ENCODE measurements at regions not wholly inside any gene's neighbourhood (a gene's known extent, or its start where the extent isn't known, plus 50 kb on each side); places are given as distances from the start of the nearest gene placed in this dataset.
"Not testable (repeated sequence)": the region's sequence is repeated elsewhere in the genome, so short reads cannot be mapped to it uniquely, and the experiment has no call there.

DNA sequence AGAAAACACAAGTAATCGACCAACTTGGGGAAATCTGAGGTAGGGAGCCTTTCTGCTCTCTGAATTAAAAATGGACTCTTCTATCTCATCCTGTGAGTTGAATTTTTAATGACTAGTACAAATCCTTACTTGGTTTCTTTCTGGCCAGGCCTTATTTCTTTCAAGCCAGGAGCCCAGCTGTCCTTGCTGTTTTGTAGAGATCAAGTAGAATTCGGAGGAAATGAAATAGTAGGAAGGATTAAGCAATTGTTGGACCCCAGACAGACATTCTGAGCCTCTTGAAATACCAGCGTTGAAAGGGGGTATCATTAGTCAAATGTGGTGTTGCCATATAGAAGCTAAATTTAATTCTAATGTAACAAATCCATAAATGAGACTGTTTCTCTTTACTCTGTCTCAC, 53.7 kb upstream of the SMIM15 start:
- no peak for DNase-seq

DNA sequence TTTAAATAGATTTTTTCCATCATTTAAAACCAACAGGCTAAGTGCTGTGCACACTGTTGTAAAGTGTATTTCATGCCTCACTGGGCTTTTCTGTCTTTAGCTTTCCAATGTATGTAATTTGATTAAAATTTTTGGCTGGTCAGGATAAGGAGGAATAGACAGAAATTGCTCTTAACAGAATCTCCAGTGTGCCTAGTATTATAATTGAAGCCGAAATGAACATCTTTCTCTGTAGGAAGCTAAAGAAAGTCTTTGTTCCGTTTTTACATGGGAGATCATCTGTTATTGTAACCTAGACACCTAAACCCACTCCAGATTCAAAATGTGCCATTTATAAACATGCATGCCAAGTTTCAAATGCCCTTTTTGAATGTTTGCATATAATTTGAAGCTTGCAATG, 54.5 kb upstream of the SMIM15 start:
- no peak for DNase-seq

DNA sequence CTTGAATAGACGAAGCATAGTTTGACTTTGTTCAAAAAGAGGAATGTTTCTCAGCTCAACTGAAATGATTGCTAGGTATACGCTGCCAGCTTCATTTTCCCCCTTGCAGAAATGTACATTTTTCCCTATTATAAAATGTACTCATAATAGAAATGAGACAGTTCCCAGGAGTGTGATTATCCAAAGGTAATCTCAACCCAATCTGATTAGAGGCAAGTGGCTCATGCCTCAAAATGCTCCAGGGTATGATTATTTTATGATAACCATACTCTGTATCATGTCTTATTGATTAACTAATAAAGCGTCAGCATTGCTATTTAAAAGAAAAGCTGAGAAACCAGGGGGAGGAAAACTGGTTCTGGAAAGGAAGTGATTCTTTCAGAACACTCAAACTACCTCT, 54.9 kb upstream of the SMIM15 start:
- DNase-seq = no peak

- no peak for DNase-seq
These were observed 66.0 kb upstream of the SMIM15 start for GRCh38 chr5:61228229-61228628.

GRCh38 chr5:61228691-61229280, 66.5 kb upstream of the SMIM15 start:
- no peak for DNase-seq

GRCh38 chr5:61229416-61229815, 67.1 kb upstream of the SMIM15 start:
- DNase-seq = no peak

DNA sequence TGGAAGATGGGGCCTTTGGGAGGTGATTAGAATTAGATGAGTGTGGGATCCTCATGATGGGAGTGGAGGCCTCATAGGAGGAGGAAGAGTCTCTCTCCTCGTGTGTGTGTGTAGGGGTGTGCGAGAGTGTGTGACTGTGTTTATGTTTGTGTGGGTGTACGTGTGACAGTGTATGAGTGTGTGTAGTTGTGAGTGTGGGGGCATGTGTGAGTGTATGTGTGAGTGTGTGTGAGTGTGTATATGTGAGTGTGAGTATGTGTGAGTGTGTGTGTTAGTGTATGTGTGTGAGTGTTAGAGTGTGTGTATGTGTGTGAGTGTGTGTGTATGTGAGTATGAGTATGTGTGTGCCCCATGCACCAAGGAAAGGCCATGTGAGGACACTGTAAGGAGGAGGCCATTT, 68.2 kb upstream of the SMIM15 start:
- no peak for DNase-seq

GRCh38 chr5:61231813-61232212, 69.5 kb upstream of the SMIM15 start:
- no peak for DNase-seq

DNA sequence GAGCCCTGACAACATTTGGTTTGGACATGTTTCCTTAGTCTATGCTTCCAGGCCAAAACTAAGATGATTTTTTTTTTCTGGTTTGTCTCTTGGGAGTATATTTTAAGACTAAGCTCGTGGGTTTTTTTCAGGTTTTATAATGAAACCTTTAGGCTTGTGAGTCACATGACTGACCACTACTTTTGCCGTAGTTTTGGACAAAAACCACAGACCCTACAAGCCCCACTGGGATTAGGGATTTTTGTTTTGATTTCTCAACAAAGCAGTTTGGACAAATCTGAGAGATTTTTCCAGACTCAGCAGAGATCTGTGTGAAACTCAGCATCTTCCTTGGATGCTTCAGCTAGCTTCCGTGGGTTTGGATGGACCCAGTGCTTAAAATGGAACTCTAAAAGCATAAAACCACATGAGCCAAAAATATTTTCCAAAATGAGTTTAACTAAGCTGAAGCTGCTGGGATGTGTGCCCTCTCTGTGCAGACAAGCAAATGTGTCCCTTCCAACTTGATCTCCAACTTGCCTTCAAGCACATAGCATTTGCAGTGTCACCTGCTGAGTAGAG, 70.3 kb upstream of the SMIM15 start:
- DNase-seq = no peak

- no peak for DNase-seq
These were observed 71.8 kb upstream of the SMIM15 start for GRCh38 chr5:61234019-61234418.

GRCh38 chr5:61236715-61237114, 74.4 kb upstream of the SMIM15 start:
- not testable (repeated sequence) for DNase-seq

DNA sequence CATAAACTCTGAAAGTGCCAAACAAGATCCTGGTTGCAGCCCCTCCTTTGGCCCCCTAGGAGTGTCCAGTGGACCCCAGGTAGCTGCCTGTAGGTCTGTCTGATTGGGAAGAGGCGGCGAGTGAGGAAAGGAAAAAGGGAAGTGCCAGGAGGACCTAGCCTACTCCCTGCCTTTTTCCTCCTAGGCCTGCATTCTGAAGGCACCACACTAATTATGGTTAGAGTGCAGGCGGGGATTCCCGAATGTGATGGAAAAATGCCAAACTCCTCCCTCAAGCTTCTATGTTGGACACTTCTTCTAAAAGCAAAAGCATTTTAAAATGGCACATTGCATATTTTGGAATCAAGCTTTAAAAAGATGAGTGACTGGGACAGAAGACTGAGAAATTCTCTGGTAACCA, 83.2 kb upstream of the SMIM15 start:
- no peak for DNase-seq

- no peak for DNase-seq
These were observed 83.7 kb upstream of the SMIM15 start for GRCh38 chr5:61245936-61246335.

GRCh38 chr5:61246768-61247307, 84.6 kb upstream of the SMIM15 start:
- DNase-seq = no peak

DNA sequence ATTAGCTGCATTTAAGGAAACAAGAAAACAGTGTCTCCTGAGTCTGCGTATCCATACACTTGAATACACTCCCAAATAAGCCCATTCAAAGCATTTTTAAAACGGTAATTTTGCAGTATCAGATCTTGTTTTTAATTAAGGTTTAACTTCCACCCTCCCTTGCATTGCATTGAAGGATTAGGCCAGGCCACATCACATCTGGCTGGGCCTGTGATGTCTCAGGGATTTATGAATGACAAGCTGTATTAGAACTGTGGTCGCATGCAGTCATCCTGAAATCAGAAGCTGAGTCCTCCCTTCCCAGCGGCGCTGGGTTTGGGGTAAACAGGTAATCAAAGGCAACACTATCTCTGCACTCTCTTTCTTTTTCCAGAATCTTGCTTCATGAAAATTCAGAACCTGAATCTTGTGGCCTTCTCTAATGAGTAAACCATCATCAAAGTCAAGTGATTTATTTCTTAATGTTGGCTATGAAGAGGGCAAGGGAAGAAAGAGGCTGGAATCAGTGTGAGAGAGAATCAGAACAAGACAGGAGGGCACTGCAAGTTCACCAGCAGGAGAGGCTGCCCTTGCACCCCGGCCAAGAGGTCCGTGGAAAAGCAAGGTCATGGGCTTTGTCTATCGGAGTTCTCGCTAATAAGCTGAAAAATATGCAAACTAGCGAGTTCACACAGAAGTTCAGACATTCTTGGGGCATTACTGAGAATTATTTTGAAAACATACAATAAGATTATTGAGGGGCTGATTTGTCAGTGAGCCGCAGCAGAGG, 80.0 kb upstream of the ZSWIM6 start:
- no peak for DNase-seq

- no peak for DNase-seq
These were observed 79.5 kb upstream of the ZSWIM6 start for GRCh38 chr5:61252643-61252925.

DNA sequence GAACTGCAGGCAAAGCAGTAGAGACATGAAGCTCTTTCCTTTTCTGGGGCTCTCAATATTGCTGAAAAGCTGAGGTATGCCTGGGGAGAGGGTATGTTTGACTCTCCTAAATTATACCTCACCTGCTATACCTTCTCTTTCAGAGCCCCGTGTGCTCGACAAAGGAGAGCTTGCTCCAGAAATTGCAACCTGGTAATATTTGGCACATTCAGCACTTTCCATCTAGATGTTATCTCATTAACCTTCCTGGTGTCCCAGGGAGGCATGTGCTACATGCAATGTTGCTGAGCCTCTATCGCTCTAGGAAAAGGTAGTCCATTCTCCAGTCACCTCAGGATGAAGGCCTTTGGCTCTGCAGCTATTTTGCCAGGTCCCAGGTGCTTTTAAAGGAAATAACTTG, 78.5 kb upstream of the ZSWIM6 start:
- DNase-seq = no peak

DNA sequence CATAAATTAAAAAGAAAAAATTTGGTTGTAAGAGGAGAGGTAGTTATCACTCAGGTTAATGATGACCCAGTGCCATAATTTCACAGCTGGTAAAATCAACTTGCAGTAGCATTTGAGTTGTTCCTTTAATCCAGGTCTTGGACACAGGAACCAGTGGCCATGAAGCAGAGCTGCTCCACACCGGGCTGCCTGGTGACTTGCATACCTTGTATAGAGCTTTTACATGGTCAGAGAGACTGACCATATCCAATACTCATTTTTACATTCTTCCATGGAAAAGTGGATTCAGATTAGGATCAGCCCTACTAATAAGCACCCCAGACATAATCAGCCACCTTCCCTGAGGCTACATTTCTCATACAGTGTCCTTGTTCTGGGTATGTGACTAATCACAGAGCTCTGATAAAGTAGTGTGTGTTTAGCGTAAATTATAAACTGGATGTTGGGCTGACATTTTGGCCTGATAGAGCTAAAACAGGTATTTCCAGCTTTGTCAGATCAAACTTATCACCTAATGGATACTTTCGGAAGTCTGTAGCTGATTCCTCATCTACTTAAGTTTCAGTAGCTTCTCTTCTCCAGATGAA, 77.0 kb upstream of the ZSWIM6 start:
- DNase-seq = no peak

DNA sequence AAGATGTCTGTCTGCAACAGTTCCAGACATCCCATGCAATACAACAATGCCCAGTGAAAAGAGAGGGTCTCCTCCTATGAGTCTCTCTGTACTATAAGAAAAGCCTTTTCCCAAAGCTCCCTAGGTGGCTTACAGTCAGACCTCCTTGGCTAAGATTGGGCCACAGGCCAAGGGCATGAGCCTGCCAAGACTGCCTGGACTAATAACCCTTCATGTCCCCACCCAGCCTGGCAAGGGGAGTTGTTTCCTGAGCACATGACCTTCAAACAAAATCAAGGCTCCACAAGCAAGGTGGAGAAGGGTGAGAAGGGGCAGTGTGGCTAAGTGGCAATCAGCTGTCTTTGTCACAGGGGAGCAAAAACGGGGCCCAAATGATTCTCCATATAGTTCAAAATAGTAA, 75.6 kb upstream of the ZSWIM6 start:
- no peak for DNase-seq

DNA sequence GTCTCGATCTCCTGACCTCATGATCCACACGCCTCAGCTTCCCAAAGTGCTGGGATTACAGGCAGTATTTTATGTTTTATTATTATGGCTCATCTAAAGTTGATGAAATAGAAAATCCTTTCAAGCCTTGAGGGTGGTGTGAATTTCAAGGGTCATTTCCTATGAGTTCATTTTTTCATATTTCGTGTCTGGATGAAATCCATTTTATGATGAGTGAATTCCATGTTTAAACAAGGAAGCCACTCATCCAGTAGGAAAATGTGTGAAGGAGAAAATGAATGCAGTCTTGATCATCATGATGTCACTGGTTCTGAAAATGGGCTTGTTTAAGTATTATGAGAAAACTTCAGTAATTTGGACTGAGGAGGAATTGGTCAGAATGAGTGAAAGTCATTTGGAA, 74.6 kb upstream of the ZSWIM6 start:
- no peak for DNase-seq

DNA sequence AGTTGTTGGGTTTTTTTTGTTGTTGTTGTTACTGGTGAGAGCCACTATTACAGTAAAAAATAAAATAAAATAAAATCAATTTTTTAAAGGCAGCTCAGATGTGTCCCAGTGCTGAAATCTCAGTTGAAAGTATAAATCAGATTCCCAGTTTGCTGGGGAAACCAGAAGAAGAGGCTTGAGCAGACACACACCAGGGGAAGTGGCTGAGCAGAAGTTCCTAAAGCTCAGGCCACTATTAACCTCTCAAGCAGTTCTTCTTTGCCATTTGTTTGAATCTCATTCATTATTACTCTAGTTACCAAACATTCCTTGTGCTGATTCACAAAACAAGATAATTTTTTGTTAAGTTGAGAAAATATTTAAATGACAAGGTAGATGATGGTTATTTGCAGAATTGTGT, 70.9 kb upstream of the ZSWIM6 start:
- DNase-seq = no peak

DNA sequence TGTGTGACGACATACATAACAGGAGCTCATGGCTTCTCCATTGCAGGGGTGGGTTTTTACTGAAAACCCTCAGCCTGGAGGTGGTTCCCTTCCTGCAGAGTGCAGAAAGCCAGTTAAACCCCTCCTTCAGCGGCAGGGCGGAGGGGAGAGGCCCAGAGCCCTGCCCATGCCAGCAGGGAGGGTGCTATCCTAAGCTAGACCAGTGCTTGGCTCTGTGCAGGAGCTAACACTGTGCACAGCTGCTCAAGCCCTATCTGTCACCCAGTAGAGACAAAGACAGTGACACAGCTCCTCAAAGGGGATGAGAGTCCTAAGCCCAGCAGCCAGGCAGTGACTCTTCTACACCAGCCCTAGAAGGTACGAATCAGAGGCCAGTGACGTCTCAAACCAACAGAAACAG, 70.0 kb upstream of the ZSWIM6 start:
- DNase-seq = no peak

GRCh38 chr5:61263072-61263471, 69.0 kb upstream of the ZSWIM6 start:
- no peak for DNase-seq

DNA sequence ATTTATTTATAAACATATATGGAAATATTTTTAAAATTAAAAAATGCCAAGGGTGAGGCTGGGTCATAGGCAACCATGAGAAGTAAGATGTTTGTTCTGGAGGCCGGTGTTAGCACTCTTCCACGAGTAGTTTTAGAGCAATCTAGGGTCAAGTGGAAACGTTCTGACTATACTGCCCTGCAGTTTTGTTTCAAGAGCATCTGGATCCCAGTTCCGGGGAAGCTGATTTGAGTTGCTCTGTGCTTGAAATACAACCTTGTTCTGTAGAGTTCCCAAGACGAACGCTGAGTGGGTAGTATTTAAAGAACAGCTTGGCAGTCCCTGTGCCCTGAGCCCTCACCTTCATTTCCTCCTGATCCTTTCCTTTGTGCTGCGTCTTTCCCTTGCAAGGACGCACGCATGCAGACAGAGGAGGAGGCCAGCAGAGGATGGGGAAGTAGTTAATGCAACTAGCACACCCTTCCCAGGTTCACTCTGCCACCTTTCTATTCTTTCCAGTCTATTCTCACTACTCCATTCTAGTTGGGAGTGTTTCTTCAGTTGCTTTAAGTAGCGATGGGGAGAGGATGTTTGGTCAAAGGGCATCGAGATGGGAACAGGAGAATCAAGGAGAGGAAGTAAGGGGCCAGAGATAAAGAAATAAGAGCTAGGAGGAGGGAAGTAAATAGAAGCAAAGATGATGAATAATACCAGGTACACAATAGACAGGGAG, 68.3 kb upstream of the ZSWIM6 start:
- no peak for DNase-seq
